Gastrocnemius medialis (tissue), 4 donors: ENCODE measurements at regions not wholly inside any gene's neighbourhood (a gene's known extent, or its start where the extent isn't known, plus 50 kb on each side); places are given as distances from the start of the nearest gene placed in this dataset.

Experiments used
- POLR2A ChIP-seq, 2 donors: fragments of 450-650 bp; IDR thresholded peaks; one replicate each; pipeline ENCODE4 v1.6.1; 2017; ENCODE audit warnings: antibody characterized with exemption in 2 of 2, mild to moderate bottlenecking in 2 of 2, moderate library complexity in 2 of 2
- TF ChIP-seq, protein P1 (sequence below), 5 experiments: fragments of 450-650 bp in 3 of 5; fragments of 200-600 bp in 2 of 5; sonication (generic) in 2 of 5; IDR thresholded peaks in 4 of 5; conservative IDR thresholded peaks in 1 of 5; 1 replicate in 4 of 5; 2 replicates in 1 of 5; pipeline ENCODE4 v1.5.1; 2016 to 2019; ENCODE audit warnings: antibody characterized with exemption in 5 of 5, mild to moderate bottlenecking in 3 of 5, moderate library complexity in 3 of 5

DNA sequence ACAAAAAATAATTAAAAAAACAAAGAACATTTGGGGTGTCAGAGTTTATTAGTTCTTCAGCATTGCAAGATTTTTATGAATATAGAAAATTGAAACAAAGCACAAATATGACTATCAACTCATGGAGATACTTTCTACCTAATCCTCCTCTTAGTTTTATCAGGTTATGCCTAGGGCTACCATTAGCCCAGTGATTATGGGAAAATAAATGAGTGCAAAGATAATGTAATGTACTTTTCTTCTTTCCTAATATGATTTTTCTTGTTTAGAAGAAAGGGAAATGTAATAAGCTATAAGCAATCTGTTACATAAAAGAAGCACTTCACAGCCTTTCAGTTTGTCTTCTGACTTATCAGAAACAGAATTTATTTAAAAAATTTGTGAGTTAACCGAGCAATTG is 676.8 kb downstream of the SORCS1 start:
- TF ChIP-seq, protein P1, sequence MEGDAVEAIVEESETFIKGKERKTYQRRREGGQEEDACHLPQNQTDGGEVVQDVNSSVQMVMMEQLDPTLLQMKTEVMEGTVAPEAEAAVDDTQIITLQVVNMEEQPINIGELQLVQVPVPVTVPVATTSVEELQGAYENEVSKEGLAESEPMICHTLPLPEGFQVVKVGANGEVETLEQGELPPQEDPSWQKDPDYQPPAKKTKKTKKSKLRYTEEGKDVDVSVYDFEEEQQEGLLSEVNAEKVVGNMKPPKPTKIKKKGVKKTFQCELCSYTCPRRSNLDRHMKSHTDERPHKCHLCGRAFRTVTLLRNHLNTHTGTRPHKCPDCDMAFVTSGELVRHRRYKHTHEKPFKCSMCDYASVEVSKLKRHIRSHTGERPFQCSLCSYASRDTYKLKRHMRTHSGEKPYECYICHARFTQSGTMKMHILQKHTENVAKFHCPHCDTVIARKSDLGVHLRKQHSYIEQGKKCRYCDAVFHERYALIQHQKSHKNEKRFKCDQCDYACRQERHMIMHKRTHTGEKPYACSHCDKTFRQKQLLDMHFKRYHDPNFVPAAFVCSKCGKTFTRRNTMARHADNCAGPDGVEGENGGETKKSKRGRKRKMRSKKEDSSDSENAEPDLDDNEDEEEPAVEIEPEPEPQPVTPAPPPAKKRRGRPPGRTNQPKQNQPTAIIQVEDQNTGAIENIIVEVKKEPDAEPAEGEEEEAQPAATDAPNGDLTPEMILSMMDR (IDR thresholded peaks at IDR 0.05 in 4 of 5, conservative IDR thresholded peaks at IDR 0.05 in 1 of 5), result no peak
- no peak for TF ChIP-seq POLR2A (IDR thresholded peaks at IDR 0.05)
